Eye (tissue), 1 donor: ENCODE measurements at regions not wholly inside any gene's neighbourhood (a gene's known extent, or its start where the extent isn't known, plus 50 kb on each side); places are given as distances from the start of the nearest gene placed in this dataset.

Experiments used
- DNase-seq: peaks from one replicate; pipeline ENCODE4 v3.0.0-alpha.2; 2015

- DNase-seq = no peak
These were observed 253.2 kb upstream of the COL3A1 start for GRCh38 chr2:188720811-188721605.

GRCh38 chr2:188721784-188722183, 252.4 kb upstream of the COL3A1 start:
- no peak for DNase-seq

GRCh38 chr2:188725746-188726360, 248.3 kb upstream of the COL3A1 start:
- DNase-seq = peak; percentile 17

GRCh38 chr2:188726626-188727247, 247.4 kb upstream of the COL3A1 start:
- peak; percentile 36 for DNase-seq

GRCh38 chr2:188727846-188728245, 246.3 kb upstream of the COL3A1 start:
- DNase-seq = peak; percentile 23

- peak; percentile 15 for DNase-seq
These were observed 239.5 kb upstream of the COL3A1 start for GRCh38 chr2:188734691-188735090.

- no peak for DNase-seq
These were observed 227.4 kb upstream of the COL3A1 start for GRCh38 chr2:188746727-188747126.

- DNase-seq = no peak
These were observed 222.4 kb upstream of the COL3A1 start for GRCh38 chr2:188751816-188752215.

- no peak for DNase-seq
These were observed 221.9 kb upstream of the COL3A1 start for GRCh38 chr2:188752311-188752710.

- DNase-seq = no peak
These were observed 212.0 kb upstream of the COL3A1 start for GRCh38 chr2:188762151-188762550.

- DNase-seq = peak; percentile 37
These were observed 208.4 kb upstream of the COL3A1 start for GRCh38 chr2:188765522-188766470.

GRCh38 chr2:188766471-188766856, 207.7 kb upstream of the COL3A1 start:
- DNase-seq = no peak

GRCh38 chr2:188767176-188767575, 207.0 kb upstream of the COL3A1 start:
- DNase-seq = no peak

- DNase-seq = no peak
These were observed 203.9 kb upstream of the COL3A1 start for GRCh38 chr2:188770296-188770695.

GRCh38 chr2:188773075-188773474, 201.1 kb upstream of the COL3A1 start:
- DNase-seq = no peak

- DNase-seq = no peak
These were observed 197.5 kb upstream of the COL3A1 start for GRCh38 chr2:188776634-188777033.

GRCh38 chr2:188784269-188784762, 189.9 kb upstream of the COL3A1 start:
- no peak for DNase-seq

- no peak for DNase-seq
These were observed 189.1 kb upstream of the COL3A1 start for GRCh38 chr2:188785061-188785460.

GRCh38 chr2:188785490-188785889, 188.7 kb upstream of the COL3A1 start:
- DNase-seq = no peak

- DNase-seq = no peak
These were observed 187.8 kb upstream of the COL3A1 start for GRCh38 chr2:188786368-188786841.

GRCh38 chr2:188787021-188787657, 187.0 kb upstream of the COL3A1 start:
- no peak for DNase-seq

GRCh38 chr2:188787658-188788240, 186.4 kb upstream of the COL3A1 start:
- peak; percentile 53 for DNase-seq
